CD4-positive, alpha-beta T cell treated with Interleukin-15 for 1 hour (primary cell): ENCODE measurements at regions not wholly inside any gene's neighbourhood (a gene's known extent, or its start where the extent isn't known, plus 50 kb on each side); places are given as distances from the start of the nearest gene placed in this dataset.

Source experiments
- DNase-seq: peaks from one replicate; pipeline ENCODE4 v3.0.0-alpha.2; 2020

DNA sequence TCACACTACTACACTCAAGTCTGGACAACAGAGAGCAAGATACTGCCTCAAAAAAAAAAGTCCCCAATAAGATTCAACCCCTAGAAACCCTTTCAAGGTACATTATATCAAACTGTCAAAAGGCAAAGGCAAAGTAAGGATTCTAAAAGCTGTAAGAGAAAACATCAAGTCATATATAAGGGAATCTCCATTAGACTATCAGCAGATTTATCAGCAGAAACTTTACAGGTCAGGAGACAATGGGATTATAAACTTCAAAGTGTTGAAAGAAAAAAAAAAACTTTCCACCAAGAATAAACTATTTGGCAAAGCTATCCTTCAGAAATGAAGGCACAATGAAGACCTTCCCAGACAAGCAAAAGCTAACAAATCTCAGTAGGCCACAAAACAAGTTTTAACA lies 63.5 kb upstream of the DMRT1 start:
- DNase-seq = no peak

DNA sequence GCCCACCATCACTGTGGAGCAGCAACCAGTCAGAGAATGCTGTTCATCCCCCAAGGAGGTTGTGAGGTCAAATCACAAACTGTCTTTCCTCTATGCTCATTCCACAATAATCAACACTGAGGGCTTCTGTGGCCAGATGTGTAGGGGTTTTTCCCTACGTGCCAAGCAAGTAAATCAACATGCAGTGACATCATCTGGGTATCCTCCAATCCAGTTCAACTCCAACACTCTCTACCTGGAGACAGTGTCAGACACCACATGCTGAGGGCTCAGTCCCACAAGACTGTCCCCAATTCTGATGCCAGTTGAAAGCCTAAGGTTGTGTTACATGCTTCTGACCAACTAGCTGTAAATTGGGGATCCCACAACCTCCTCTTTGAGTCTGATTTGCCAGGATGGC lies 57.3 kb upstream of the DMRT1 start:
- DNase-seq = no peak

DNA sequence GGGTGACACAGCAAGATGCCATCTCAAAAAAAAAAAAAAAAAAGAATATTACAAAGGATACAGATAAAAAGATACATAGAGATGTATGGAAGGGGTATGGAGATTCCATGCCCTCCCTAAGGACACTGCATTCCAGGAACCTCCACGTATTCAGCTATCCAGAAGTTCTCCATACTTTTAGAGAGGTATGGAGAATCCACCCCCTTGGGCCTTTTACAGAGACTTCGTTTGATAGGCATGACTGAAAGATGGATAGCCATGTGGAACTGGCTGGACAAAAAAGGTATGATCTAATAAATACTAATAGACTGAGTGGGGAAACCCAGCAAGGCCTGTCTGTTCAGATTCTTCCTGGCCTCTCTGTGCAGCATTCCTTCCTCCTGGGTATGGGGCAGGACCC lies 56.6 kb upstream of the DMRT1 start:
- DNase-seq = no peak

DNA sequence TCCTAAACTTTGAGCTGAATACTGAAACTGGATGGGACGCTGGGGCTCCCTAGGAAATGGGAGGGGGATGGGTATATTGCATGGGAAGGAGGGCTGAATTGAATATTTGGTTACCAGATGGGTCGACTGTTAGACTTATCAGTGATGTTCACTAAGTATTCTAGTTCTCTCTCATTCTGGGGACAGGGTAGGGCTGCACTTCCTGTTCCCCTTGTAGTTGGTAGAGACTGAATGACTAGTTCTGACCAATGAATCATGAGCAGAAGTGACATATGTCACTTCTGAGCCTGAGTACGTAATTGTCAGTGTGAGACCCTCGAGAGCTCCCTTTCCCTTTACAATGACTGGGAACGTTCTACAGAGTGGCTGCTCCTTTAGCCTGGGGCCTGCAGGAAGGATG lies 55.5 kb upstream of the DMRT1 start:
- no peak for DNase-seq

DNA sequence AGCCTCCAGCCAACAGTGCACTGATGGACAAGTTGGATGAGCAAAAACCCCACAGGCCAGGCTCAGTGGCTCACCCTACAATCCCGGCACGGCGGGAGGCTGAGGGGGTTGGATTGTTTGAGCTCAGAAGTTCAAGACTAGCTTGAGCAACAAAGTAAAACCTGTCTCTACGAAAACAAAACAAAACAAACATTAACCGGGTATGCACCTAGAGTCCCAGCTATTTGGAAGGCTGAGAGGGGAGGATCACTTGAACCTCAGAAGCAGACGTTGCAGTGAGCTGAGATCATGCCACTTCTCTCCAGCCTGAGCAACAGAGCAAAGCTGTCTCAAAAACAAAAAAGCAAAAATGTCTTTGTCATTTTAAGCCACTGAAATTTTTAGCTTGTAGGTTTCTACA lies 55.1 kb upstream of the DMRT1 start:
- DNase-seq = no peak

DNA sequence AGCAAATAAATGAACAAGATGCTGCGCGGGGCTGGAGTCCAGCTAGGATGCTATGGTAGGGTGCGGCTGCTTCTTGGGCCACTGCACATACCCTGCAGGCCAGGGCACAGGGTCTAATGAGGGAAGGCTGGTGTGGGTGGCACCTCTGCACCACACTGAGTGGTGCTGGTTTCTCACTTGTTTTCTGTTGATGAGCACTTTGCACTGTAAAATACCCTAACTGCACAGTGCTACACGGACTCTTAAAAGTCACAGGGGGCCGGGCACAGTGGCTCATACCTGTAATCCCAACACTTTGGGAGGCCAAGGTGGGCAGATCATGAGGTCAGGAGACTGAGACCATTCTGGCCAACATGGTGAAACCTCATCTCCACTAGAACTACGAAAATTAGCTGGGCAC lies 52.7 kb upstream of the DMRT1 start:
- DNase-seq = no peak
